HG02571 (cell line): ENCODE measurements at regions not wholly inside any gene's neighbourhood (a gene's known extent, or its start where the extent isn't known, plus 50 kb on each side); places are given as distances from the start of the nearest gene placed in this dataset.

Source experiments
- ATAC-seq: cut with Tn5 transposase; IDR thresholded peaks from one replicate; pipeline ENCODE4 v1.9.1; 2021; ENCODE audit warnings: mild to moderate bottlenecking, moderate library complexity; ENCODE audit not compliant: unreplicated experiment

GRCh38 chr6:82629921-82630320 is 266.3 kb downstream of the TPBG start:
- ATAC-seq, result no peak

- no peak for ATAC-seq
Observed at GRCh38 chr6:82641677-82642076, 278.1 kb downstream of the TPBG start.

- no peak for ATAC-seq
Observed at GRCh38 chr6:82645536-82646230, 282.1 kb downstream of the TPBG start.

- no peak for ATAC-seq
Observed at GRCh38 chr6:82646231-82646615, 282.6 kb downstream of the TPBG start.

GRCh38 chr6:82651845-82652335 is 288.3 kb downstream of the TPBG start:
- ATAC-seq, result no peak

- ATAC-seq, result no peak
Observed at GRCh38 chr6:82679232-82679631, 315.6 kb downstream of the TPBG start.

GRCh38 chr6:82680192-82680591 is 316.6 kb downstream of the TPBG start:
- ATAC-seq, result no peak

- ATAC-seq, result no peak
Observed at GRCh38 chr6:82681119-82681714, 317.6 kb downstream of the TPBG start.

GRCh38 chr6:82686719-82687118 is 323.1 kb downstream of the TPBG start:
- ATAC-seq, result no peak

GRCh38 chr6:82687855-82688254 is 324.2 kb downstream of the TPBG start:
- no peak for ATAC-seq

- ATAC-seq, result no peak
Observed at GRCh38 chr6:82690283-82690682, 326.7 kb downstream of the TPBG start.

- ATAC-seq, result no peak
Observed at GRCh38 chr6:82691997-82692396, 328.4 kb downstream of the TPBG start.

GRCh38 chr6:82693094-82693493 is 329.5 kb downstream of the TPBG start:
- no peak for ATAC-seq

GRCh38 chr6:82701341-82701740 is 337.7 kb downstream of the TPBG start:
- ATAC-seq, result no peak

- ATAC-seq, result no peak
Observed at GRCh38 chr6:82702574-82702973, 339.0 kb downstream of the TPBG start.

- no peak for ATAC-seq
Observed at GRCh38 chr6:82703230-82703629, 339.6 kb downstream of the TPBG start.

- no peak for ATAC-seq
Observed at GRCh38 chr6:82704045-82704444, 340.4 kb downstream of the TPBG start.

- ATAC-seq, result no peak
Observed at GRCh38 chr6:82705579-82705978, 342.0 kb downstream of the TPBG start.

- no peak for ATAC-seq
Observed at GRCh38 chr6:82711105-82711827, 347.6 kb downstream of the TPBG start.

- ATAC-seq, result no peak
Observed at GRCh38 chr6:82711971-82712370, 348.4 kb downstream of the TPBG start.

- ATAC-seq, result no peak
Observed at GRCh38 chr6:82712389-82712788, 348.8 kb downstream of the TPBG start.

- no peak for ATAC-seq
Observed at GRCh38 chr6:82712826-82713225, 349.2 kb downstream of the TPBG start.
